HUES48 (cell line): ENCODE measurements at regions not wholly inside any gene's neighbourhood (a gene's known extent, or its start where the extent isn't known, plus 50 kb on each side); places are given as distances from the start of the nearest gene placed in this dataset.

Experiments used
- H3K27ac ChIP-seq: one replicate; pipeline ENCODE4 v1.7.0; 2013; ENCODE audit warnings: low read depth, low read length, inconsistent platforms
- H3K27me3 ChIP-seq: 2 replicates; pipeline ENCODE4 v1.6.1; 2013; ENCODE audit warnings: mild to moderate bottlenecking, low read length; ENCODE audit not compliant: control insufficient read depth, insufficient read depth
- H3K36me3 ChIP-seq: 2 replicates; pipeline ENCODE4 v1.6.1; 2013; ENCODE audit warnings: low read length; ENCODE audit not compliant: control insufficient read depth, insufficient read depth
- H3K4me1 ChIP-seq: 2 replicates; pipeline ENCODE4 v1.6.1; 2013; ENCODE audit warnings: mild to moderate bottlenecking, low read length; ENCODE audit not compliant: control insufficient read depth, insufficient read depth
- H3K4me3 ChIP-seq: 2 replicates; pipeline ENCODE4 v1.5.1; 2013; ENCODE audit warnings: mild to moderate bottlenecking, low read depth, low read length
- H3K9ac ChIP-seq: 2 replicates; pipeline ENCODE4 v1.6.1; 2013; ENCODE audit warnings: mild to moderate bottlenecking, low read depth, low read length, moderate library complexity
- H3K9me3 ChIP-seq: 2 replicates; pipeline ENCODE4 v1.6.1; 2013; ENCODE audit warnings: low read length; ENCODE audit not compliant: control insufficient read depth, insufficient read depth

- H3K4me3 ChIP-seq, result no peak overlapping the region
- no peaks in the 10 kb centered on the region for H3K9me3 ChIP-seq
- H3K9ac ChIP-seq, result no peak overlapping the region
- H3K27ac ChIP-seq, result no peak overlapping the region
- H3K27me3 ChIP-seq, result no peaks in the 10 kb centered on the region
- H3K4me1 ChIP-seq, result no peaks in the 10 kb centered on the region
- no peaks in the 10 kb centered on the region for H3K36me3 ChIP-seq
Measured at GRCh38 chr1:191629836-191630235, 528.4 kb upstream of the RGS18 start.

DNA sequence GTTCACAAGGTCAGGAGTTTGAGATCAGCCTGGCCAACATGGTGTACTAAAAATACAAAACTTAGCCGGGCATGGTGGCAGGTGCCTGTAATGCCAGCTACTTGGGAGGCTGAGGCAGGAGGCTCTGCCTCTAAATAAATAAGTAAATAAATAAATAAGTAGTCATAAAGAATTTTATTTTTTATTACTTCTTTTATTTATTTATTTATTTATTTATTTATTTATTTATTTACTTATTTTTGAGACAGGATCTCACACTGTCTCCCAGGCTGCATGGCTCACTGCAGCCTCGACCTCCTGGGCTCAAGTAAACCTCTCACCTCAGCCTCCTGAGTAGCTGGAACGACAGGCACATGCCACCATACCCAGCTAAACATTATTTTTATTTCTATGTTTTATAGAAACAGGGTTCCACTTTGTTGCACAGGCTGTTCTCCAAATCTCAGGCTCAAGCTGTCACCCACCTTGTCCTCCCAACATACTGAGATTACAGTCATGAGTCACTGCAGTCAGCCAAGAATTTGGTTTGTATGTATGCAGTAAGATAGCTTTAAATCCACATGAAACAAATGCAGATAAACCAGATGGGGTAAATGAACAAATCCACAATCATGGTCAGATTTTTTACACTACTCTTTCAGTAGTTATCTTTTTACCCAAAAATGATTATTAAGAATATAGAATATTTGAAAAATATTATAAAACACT lies 523.3 kb upstream of the RGS18 start:
- Histone ChIP-seq H3K27ac (no peak overlapping the region), H3K4me3 (no peak overlapping the region), H3K4me1 (no peaks in the 10 kb centered on the region), H3K27me3 (no peaks in the 10 kb centered on the region), H3K36me3 (no peaks in the 10 kb centered on the region), H3K9me3 (no peaks in the 10 kb centered on the region), H3K9ac (no peak overlapping the region)

- Histone ChIP-seq H3K9ac (no peak overlapping the region), H3K4me3 (no peak overlapping the region), H3K27me3 (no peaks in the 10 kb centered on the region), H3K9me3 (no peaks in the 10 kb centered on the region), H3K4me1 (no peaks in the 10 kb centered on the region), H3K27ac (no peak overlapping the region), H3K36me3 (no peaks in the 10 kb centered on the region)
Measured at GRCh38 chr1:191636345-191636744, 521.9 kb upstream of the RGS18 start.

- Histone ChIP-seq H3K4me1 (no peaks in the 10 kb centered on the region), H3K9ac (no peak overlapping the region), H3K27me3 (no peaks in the 10 kb centered on the region), H3K9me3 (no peaks in the 10 kb centered on the region), H3K27ac (no peak overlapping the region), H3K4me3 (no peak overlapping the region), H3K36me3 (no peaks in the 10 kb centered on the region)
Measured at GRCh38 chr1:191641420-191642260, 516.6 kb upstream of the RGS18 start.

DNA sequence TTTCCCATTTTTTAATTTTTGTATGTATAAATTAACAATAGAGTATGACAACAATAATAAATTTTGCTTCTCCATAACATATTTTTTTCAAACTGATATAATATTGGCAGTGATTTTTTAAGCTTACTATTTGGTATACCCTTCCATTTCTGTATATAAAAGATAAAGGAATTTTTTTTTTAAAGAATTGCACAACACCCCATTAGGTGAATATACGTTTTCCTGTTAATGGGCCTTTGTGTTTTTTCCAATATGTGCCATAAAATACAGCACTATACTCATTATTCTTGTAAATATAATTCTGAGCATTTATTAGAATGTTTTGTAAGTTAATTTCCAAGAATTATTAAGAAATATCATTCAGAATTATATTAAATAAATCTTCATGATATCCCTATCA lies 515.2 kb upstream of the RGS18 start:
- H3K9ac ChIP-seq, result no peak overlapping the region
- no peaks in the 10 kb centered on the region for H3K36me3 ChIP-seq
- H3K9me3 ChIP-seq, result no peaks in the 10 kb centered on the region
- no peak overlapping the region for H3K4me3 ChIP-seq
- H3K27me3 ChIP-seq, result no peaks in the 10 kb centered on the region
- H3K27ac ChIP-seq, result no peak overlapping the region
- H3K4me1 ChIP-seq, result no peaks in the 10 kb centered on the region

GRCh38 chr1:191648939-191649338 lies 509.3 kb upstream of the RGS18 start:
- H3K9ac ChIP-seq, result no peak overlapping the region
- H3K4me1 ChIP-seq, result no peaks in the 10 kb centered on the region
- no peaks in the 10 kb centered on the region for H3K27me3 ChIP-seq
- no peak overlapping the region for H3K27ac ChIP-seq
- H3K4me3 ChIP-seq, result no peak overlapping the region
- no peaks in the 10 kb centered on the region for H3K9me3 ChIP-seq
- no peaks in the 10 kb centered on the region for H3K36me3 ChIP-seq

DNA sequence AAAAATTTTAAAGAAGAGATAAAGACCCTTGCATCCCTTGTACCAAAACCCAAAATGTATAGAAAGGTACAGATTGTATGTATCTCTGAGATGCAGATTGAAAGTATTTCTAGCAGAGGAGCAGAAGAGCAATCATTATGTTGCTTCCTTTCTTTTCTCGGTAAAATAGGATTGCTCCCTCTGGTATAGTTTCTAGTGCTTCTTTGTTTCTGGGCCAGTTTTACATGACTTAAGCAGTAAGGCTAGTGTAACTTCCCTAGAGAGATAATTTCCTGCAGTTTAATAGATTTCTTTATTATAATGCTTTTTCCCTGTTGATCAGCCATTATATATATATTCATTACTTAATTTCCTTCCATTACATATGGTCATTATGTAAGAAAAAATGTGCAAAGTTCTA lies 496.2 kb upstream of the RGS18 start:
- Histone ChIP-seq H3K9me3 (no peaks in the 10 kb centered on the region), H3K27me3 (no peaks in the 10 kb centered on the region), H3K4me3 (no peak overlapping the region), H3K36me3 (no peaks in the 10 kb centered on the region), H3K9ac (no peak overlapping the region), H3K27ac (no peak overlapping the region), H3K4me1 (peaks cover 3% of the 10 kb centered on the region)

- Histone ChIP-seq H3K27me3 (no peaks in the 10 kb centered on the region), H3K9ac (no peak overlapping the region), H3K4me3 (no peak overlapping the region), H3K27ac (no peak overlapping the region), H3K36me3 (no peaks in the 10 kb centered on the region), H3K4me1 (peaks cover 3% of the 10 kb centered on the region), H3K9me3 (no peaks in the 10 kb centered on the region)
Measured at GRCh38 chr1:191662746-191663145, 495.5 kb upstream of the RGS18 start.

GRCh38 chr1:191668525-191668924 lies 489.7 kb upstream of the RGS18 start:
- H3K27ac ChIP-seq, result no peak overlapping the region
- H3K9me3 ChIP-seq, result no peaks in the 10 kb centered on the region
- H3K9ac ChIP-seq, result no peak overlapping the region
- no peaks in the 10 kb centered on the region for H3K4me1 ChIP-seq
- no peaks in the 10 kb centered on the region for H3K36me3 ChIP-seq
- no peak overlapping the region for H3K4me3 ChIP-seq
- H3K27me3 ChIP-seq, result no peaks in the 10 kb centered on the region

GRCh38 chr1:191669629-191670028 lies 488.6 kb upstream of the RGS18 start:
- no peaks in the 10 kb centered on the region for H3K27me3 ChIP-seq
- peaks cover 6% of the 10 kb centered on the region; the same call in 1 of the 2 replicates for H3K4me1 ChIP-seq
- H3K27ac ChIP-seq, result no peak overlapping the region
- H3K4me3 ChIP-seq, result no peak overlapping the region
- H3K9me3 ChIP-seq, result no peaks in the 10 kb centered on the region
- H3K36me3 ChIP-seq, result no peaks in the 10 kb centered on the region
- H3K9ac ChIP-seq, result no peak overlapping the region

DNA sequence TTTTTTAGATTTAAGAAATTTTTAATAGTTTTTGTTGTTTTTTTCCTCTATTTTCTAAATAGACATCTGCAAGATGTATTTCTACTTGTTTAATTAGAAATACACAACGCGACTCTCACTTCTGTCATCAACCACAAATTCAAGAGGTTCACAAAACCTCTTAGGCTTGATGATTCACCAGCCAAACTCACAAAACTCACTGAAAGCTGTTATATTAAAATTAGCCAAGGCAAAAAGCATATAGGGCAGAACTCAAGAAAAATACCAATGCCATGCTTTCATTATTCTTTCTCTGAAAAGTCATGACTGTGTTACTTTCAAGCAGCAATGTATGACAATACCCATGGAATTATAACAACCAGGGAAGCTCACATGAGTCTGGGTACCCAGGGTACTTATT lies 487.0 kb upstream of the RGS18 start:
- no peaks in the 10 kb centered on the region for H3K9me3 ChIP-seq
- H3K4me3 ChIP-seq, result no peak overlapping the region
- peaks cover 8% of the 10 kb centered on the region; the same call in 1 of the 2 replicates for H3K4me1 ChIP-seq
- H3K27ac ChIP-seq, result no peak overlapping the region
- H3K9ac ChIP-seq, result no peak overlapping the region
- no peaks in the 10 kb centered on the region for H3K27me3 ChIP-seq
- no peaks in the 10 kb centered on the region for H3K36me3 ChIP-seq
